Nephron (organoid): ENCODE measurements at regions not wholly inside any gene's neighbourhood (a gene's known extent, or its start where the extent isn't known, plus 50 kb on each side); places are given as distances from the start of the nearest gene placed in this dataset.
A peak's percentile ranks its signal among the peaks of the same experiment; 100 is the strongest.

ENCODE experiments used
- H3K27ac Mint-ChIP-seq, 3 experiments: 2 replicates each; pipeline ENCODE4 v1.8.0; 2020; ENCODE audit warnings: mixed read lengths in 3 of 3, mild to moderate bottlenecking in 2 of 3, moderate library complexity in 1 of 3
- H3K27me3 Mint-ChIP-seq: 2 replicates; pipeline ENCODE4 v1.8.0; 2021; ENCODE audit warnings: low read depth, mild to moderate bottlenecking, moderate library complexity, mixed read lengths
- H3K36me3 Mint-ChIP-seq: 2 replicates; pipeline ENCODE4 v1.8.0; 2020; ENCODE audit warnings: low read depth, mixed read lengths
- H3K4me1 Mint-ChIP-seq: 2 replicates; pipeline ENCODE4 v1.8.0; 2020; ENCODE audit warnings: mixed read lengths
- H3K4me3 Mint-ChIP-seq, 3 experiments: 2 replicates each; pipeline ENCODE4 v1.8.0; 2020; ENCODE audit warnings: mild to moderate bottlenecking in 3 of 3, mixed read lengths in 3 of 3, moderate library complexity in 2 of 3
- H3K9me3 Mint-ChIP-seq: 2 replicates; pipeline ENCODE4 v1.8.0; 2020; ENCODE audit warnings: mixed read lengths
- TF ChIP-seq, protein P1 (sequence below), 3 experiments: fragments of 200-600 bp; sonication (generic); IDR thresholded peaks; one replicate each; pipeline ENCODE4 v1.5.0; 2021; ENCODE audit warnings: antibody characterized with exemption in 3 of 3; ENCODE audit not compliant: unreplicated experiment in 3 of 3

GRCh38 chr11:69384251-69385143 lies 90.5 kb downstream of the MYEOV start:
- Mint-ChIP-seq H3K27me3 (peaks cover 9% of the 10 kb centered on the region), H3K27ac (peak overlapping the region in 1 of 3 experiments; percentile 74), H3K9me3 (peaks cover 17% of the 10 kb centered on the region), H3K4me3 (no peak overlapping the region), H3K4me1 (peaks cover 24% of the 10 kb centered on the region), H3K36me3 (no peaks in the 10 kb centered on the region)
- TF ChIP-seq, protein P1, sequence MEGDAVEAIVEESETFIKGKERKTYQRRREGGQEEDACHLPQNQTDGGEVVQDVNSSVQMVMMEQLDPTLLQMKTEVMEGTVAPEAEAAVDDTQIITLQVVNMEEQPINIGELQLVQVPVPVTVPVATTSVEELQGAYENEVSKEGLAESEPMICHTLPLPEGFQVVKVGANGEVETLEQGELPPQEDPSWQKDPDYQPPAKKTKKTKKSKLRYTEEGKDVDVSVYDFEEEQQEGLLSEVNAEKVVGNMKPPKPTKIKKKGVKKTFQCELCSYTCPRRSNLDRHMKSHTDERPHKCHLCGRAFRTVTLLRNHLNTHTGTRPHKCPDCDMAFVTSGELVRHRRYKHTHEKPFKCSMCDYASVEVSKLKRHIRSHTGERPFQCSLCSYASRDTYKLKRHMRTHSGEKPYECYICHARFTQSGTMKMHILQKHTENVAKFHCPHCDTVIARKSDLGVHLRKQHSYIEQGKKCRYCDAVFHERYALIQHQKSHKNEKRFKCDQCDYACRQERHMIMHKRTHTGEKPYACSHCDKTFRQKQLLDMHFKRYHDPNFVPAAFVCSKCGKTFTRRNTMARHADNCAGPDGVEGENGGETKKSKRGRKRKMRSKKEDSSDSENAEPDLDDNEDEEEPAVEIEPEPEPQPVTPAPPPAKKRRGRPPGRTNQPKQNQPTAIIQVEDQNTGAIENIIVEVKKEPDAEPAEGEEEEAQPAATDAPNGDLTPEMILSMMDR (IDR thresholded peaks at IDR 0.05; ENCODE audit: unreplicated experiment in 3 of 3), result no peak

DNA sequence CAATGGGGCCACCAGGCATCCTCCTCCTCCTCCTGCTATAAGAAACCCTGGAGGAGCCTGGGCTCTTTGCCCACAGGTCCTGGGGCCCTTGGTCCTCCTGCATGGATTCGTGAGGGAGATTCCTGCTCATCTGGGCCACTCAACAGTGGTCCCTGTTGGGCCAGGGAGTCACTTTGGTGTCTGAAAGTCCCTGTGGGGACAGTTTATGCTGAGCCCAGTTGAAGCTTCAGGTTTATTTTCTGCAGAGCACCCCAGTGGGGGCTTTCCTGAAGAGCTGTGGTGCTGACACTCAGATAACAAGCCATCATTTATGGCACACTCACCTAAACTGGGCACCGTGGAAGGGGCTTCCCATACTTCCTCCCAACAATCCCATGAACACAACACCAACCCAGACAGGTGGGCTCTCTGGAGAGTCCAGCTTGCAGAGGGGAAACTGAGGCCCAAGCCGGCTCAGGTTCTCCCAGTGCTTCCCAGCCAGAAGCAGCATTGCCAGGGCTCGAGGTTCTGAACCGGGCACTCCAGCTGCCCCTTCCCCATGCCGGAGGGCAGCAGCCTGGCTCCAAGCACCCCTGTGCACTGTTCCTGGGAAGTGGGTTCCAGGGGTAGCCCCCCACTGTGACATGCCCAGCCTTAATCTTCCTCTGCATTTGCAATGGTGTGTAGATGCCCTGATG lies 91.3 kb downstream of the MYEOV start:
- Mint-ChIP-seq H3K4me3 (no peak overlapping the region), H3K36me3 (no peaks in the 10 kb centered on the region), H3K27me3 (peaks cover 12% of the 10 kb centered on the region), H3K27ac (no peak overlapping the region), H3K4me1 (peaks cover 24% of the 10 kb centered on the region), H3K9me3 (peaks cover 23% of the 10 kb centered on the region)
- TF ChIP-seq, protein P1 (IDR thresholded peaks at IDR 0.05; ENCODE audit: unreplicated experiment in 3 of 3), result no peak

DNA sequence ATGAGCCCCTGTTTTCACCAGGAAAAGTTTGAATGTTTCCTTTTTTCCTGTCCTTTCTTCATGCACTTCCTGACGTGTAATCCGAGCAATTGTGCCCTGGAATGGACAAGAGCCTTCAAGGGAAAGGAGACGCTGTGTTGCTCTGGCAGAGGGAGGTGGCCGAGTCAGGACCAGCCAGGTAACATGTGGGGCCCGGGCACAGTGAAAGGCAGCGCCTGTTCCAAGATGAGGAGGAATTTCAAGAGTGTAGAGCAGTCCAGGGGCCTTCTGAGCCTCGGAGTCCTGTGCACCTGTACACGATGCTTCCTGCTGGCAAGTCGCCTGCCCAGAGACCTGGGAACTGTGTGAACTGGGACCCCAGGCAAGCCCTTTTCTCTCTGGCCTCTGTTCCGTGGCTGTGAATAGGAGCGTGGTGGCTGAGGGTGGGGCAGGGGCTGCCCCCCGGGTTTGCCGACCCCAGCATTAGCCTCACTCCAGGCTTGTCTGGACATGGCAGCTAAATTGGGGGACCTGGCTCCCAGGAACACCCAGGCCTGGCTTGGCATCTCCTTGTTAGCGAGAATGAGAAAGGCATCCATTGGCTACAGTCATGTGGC lies 92.0 kb downstream of the MYEOV start:
- TF ChIP-seq, protein P1 (IDR thresholded peaks at IDR 0.05; ENCODE audit: unreplicated experiment in 3 of 3), result no peak

DNA sequence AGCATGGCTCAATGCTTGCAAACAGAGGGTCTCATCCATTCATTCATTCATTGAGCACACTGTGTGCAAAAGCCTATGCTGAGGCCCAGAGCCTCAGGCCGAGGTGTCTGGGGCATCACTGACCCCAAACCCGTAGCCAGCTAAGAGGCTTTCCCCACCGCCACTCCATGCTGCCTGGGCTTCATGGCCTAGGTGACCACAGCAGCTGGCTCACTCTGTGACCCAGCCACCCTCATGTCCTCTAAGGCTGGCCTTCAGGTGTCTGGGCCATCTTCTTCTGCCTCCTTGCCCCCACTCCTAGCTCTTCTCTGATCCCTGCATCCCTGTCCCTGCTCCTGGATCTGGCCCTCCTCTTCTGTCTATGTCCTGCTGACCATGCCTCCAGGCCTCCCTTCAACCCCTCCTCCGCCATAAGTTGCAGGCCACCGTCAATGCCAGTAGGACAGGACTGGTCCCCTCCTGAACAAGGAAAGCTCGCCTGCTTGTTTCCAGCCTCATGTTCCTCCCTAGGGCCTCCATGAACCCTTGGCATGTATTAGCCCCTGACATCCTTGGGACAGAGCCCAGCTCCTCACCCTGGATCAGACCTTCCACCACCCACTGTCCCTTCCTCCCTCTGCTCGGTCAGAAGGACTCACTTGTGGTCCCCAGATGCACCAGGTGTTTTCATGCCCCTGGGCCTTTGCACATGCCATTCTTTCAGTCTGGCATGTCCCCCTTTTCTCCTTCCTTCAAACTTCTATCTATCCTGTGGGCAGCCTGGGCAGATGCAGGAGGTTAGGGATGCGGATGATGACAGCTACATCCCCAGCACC lies 92.8 kb downstream of the MYEOV start:
- TF ChIP-seq, protein P1 (IDR thresholded peaks at IDR 0.05; ENCODE audit: unreplicated experiment in 3 of 3), result no peak
- H3K4me3 Mint-ChIP-seq, result no peak overlapping the region
- peaks cover 12% of the 10 kb centered on the region for H3K27me3 Mint-ChIP-seq
- no peak overlapping the region for H3K27ac Mint-ChIP-seq
- H3K9me3 Mint-ChIP-seq, result peaks cover 23% of the 10 kb centered on the region
- peaks cover 21% of the 10 kb centered on the region for H3K4me1 Mint-ChIP-seq
- H3K36me3 Mint-ChIP-seq, result no peaks in the 10 kb centered on the region

More for the DNA sequence above, 92.0 kb downstream of the MYEOV start:
- H3K36me3 Mint-ChIP-seq, result no peaks in the 10 kb centered on the region
- no peak overlapping the region for H3K4me3 Mint-ChIP-seq
- H3K27ac Mint-ChIP-seq, result no peak overlapping the region
- H3K27me3 Mint-ChIP-seq, result peaks cover 12% of the 10 kb centered on the region
- peaks cover 24% of the 10 kb centered on the region for H3K4me1 Mint-ChIP-seq
- peaks cover 23% of the 10 kb centered on the region for H3K9me3 Mint-ChIP-seq

- TF ChIP-seq, protein P1 (IDR thresholded peaks at IDR 0.05; ENCODE audit: unreplicated experiment in 3 of 3), result no peak
- H3K9me3 Mint-ChIP-seq, result peaks cover 23% of the 10 kb centered on the region
- H3K27ac Mint-ChIP-seq, result no peak overlapping the region
- peaks cover 12% of the 10 kb centered on the region for H3K27me3 Mint-ChIP-seq
- peaks cover 17% of the 10 kb centered on the region for H3K4me1 Mint-ChIP-seq
- no peak overlapping the region for H3K4me3 Mint-ChIP-seq
- no peaks in the 10 kb centered on the region for H3K36me3 Mint-ChIP-seq
These were observed 93.5 kb downstream of the MYEOV start for GRCh38 chr11:69387409-69387885.
